ENCODE measurements at regions not wholly inside any gene's neighbourhood (a gene's known extent, or its start where the extent isn't known, plus 50 kb on each side); places are given as distances from the start of the nearest gene placed in this dataset.

GRCh38 chr5:159503236-159503635 is 172.9 kb upstream of the IL12B start:
- no peak overlapping the region for H3K4me3 ChIP-seq (replicated peaks in 1 of 3; ENCODE audit: insufficient read depth in 1 of 3, low read depth in 1 of 3, low read length in 3 of 3)
- intact Hi-C loops (cut with micrococcal nuclease) = no loop called here
- POLR2A ChIA-PET = no interaction called here
- no peak overlapping the region for H2AFZ ChIP-seq (ENCODE audit: low read depth, low read length)
- H3K4me1 ChIP-seq (ENCODE audit: control insufficient read depth, extremely low read depth, insufficient read depth, low read length) = no peaks in the 10 kb centered on the region
- H3K9ac ChIP-seq (replicated peaks; ENCODE audit: extremely low read depth, insufficient read depth, low read length) = no peak overlapping the region
- TF ChIP-seq GATA2 (IDR thresholded peaks at IDR 0.05; ENCODE audit: insufficient read depth, insufficient read length, low read depth, low read length) (no peak), MAX (IDR thresholded peaks at IDR 0.05; ENCODE audit: insufficient read depth, insufficient read length) (no peak), POLR2AphosphoS5 (IDR thresholded peaks at IDR 0.05; ENCODE audit: insufficient read depth, low read depth, low read length) (no peak), JUN (IDR thresholded peaks at IDR 0.05; ENCODE audit: borderline replicate concordance, insufficient read depth, insufficient read length, low read depth) (no peak), MYC (IDR thresholded peaks at IDR 0.05; ENCODE audit: low read depth, low read length) (no peak), CTCF (IDR thresholded peaks at IDR 0.05; ENCODE audit: extremely low read depth in 1 of 2, insufficient read depth in 1 of 2, low read depth in 1 of 2, low read length in 2 of 2) (no peak), EZH2 (IDR thresholded peaks at IDR 0.05; ENCODE audit: borderline replicate concordance, low read depth, low read length, severe bottlenecking) (no peak), POLR2A (IDR thresholded peaks at IDR 0.05; ENCODE audit: low read depth, low read length) (no peak), FOS (IDR thresholded peaks at IDR 0.05; ENCODE audit: borderline replicate concordance, insufficient read depth, low read length) (no peak)
- no peaks in the 10 kb centered on the region for H3K9me1 ChIP-seq (replicated peaks; ENCODE audit: control insufficient read depth, extremely low read depth, insufficient read depth, low read length)
- no peaks in the 10 kb centered on the region for H3K36me3 ChIP-seq (ENCODE audit: control insufficient read depth in 2 of 2, extremely low read depth in 1 of 2, insufficient read depth in 2 of 2, low read length in 2 of 2)
- no peaks in the 10 kb centered on the region for H3K9me3 ChIP-seq (replicated peaks; ENCODE audit: control insufficient read depth, insufficient read depth, low read length)
- H3K79me2 ChIP-seq (ENCODE audit: control insufficient read depth, insufficient read depth, low read length) = no peaks in the 10 kb centered on the region
- dilution Hi-C loops (cut with MboI; ENCODE audit: extremely low pct_ligation_motif_present, low sequenced_read_pairs) = no loop called here
- H3K27ac ChIP-seq (ENCODE audit: insufficient read depth, low read depth, low read length) = no peak overlapping the region
- H3K4me2 ChIP-seq (ENCODE audit: insufficient read depth, low read length) = no peak overlapping the region
- DNase-seq (ENCODE audit: low read depth, low spot score) (no peak), FAIRE-seq (no peak)
- no TSS peak for BruUV-seq (replicated peaks)
- CTCF ChIA-PET = interaction anchor here (0.6 kb wide), 1 partner anchor 13 kb away, joined by 3 read pairs; no protein-coding TSS in a partner anchor
- H3K27me3 ChIP-seq (ENCODE audit: control insufficient read depth in 2 of 2, insufficient read depth in 2 of 2, low read length in 2 of 2) = no peaks in the 10 kb centered on the region
- H4K20me1 ChIP-seq (replicated peaks; ENCODE audit: control insufficient read depth, extremely low read depth, insufficient read depth, low read length) = no peaks in the 10 kb centered on the region
